Cerebellar nuclear complex (tissue), 1 donor: ENCODE measurements at regions not wholly inside any gene's neighbourhood (a gene's known extent, or its start where the extent isn't known, plus 50 kb on each side); places are given as distances from the start of the nearest gene placed in this dataset.

Experiments
- DNase-seq, 2 experiments: peaks; one replicate each; lab custom pipeline; 2025; lab: John Stamatoyannopoulos, UW

- no peak for DNase-seq
Observed at GRCh38 chr4:65777270-65777669, 107.0 kb upstream of the EPHA5 start.

DNA sequence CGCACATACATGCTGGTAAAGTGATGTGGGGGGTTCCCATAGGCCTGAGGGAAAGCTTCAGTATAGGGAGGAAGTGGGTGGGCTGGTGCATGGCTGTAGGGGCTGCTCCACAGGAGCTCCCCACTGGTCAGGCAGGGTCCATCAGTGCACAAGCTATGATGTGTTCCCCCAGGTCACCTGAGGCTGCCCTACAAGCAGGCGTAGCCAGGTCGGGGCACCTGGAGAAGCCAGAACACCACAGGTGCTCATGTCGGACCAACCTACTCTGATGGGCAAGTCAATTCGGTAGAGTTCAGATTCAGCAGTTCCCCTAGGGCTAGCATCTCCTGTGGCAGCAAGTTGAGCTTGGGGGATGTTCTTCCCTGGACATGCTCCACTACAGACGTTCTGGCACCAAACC lies 103.3 kb upstream of the EPHA5 start:
- no peak for DNase-seq

DNA sequence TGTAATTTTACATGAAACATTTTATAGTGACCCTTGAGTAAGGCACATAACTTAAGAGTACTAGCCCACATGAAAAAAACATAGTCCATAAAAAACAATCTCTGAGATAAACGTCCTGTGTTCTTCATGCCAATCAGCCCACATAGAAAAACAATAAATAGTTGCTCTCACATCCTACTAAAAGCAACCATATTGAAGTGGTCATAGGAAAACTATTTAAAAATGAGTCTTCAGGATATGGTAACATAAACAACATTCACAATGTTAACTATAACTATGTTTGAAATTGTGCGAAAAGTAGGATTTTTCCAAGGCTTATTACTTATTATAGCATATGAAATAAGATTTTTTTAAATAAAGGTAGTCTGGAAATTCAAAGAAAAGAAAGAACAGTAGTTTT lies 77.1 kb upstream of the EPHA5 start:
- DNase-seq, result no peak

- DNase-seq, result no peak
Observed at GRCh38 chr4:65738134-65738533, 67.8 kb upstream of the EPHA5 start.

GRCh38 chr4:65737672-65738071 lies 67.4 kb upstream of the EPHA5 start:
- DNase-seq, result no peak

DNA sequence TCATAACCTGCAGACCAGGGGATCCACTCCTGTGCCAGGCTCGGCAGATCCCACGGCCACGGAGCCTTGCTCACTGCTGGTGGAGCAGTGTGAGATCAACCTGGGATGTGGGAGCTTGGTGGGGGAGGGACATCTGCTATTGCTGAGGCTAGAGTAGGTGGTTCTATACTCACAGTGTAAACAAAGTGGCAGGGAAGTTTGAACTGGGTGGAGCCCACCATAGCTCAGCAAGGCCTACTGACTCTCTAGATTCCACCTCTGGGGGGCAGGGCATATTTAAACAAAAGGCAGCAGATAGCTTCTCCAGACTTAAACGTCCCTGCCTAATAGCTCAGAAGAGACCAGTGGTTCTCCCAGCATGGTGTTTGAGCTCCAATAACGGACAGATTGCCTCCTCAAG lies 54.7 kb upstream of the EPHA5 start:
- DNase-seq, result no peak
